Testis (tissue), 2 donors: ENCODE measurements at regions not wholly inside any gene's neighbourhood (a gene's known extent, or its start where the extent isn't known, plus 50 kb on each side); places are given as distances from the start of the nearest gene placed in this dataset.

ENCODE experiments used
- CTCF ChIP-seq, 3 experiments: fragments of 450-650 bp in 2 of 3; fragments of 200-600 bp in 1 of 3; sonication (generic) in 1 of 3; IDR thresholded peaks; one replicate each; pipeline ENCODE4 v1.5.1; 2016 to 2019; ENCODE audit warnings: antibody characterized with exemption in 3 of 3, mild to moderate bottlenecking in 2 of 3, moderate library complexity in 1 of 3
- POLR2A ChIP-seq: fragments of 450-650 bp; IDR thresholded peaks from one replicate; pipeline ENCODE4 v1.6.1; 2017; ENCODE audit warnings: antibody characterized with exemption, mild to moderate bottlenecking, moderate library complexity

- no peak for TF ChIP-seq CTCF (IDR thresholded peaks at IDR 0.05)
- TF ChIP-seq POLR2A: no peak
Observed at GRCh38 chr7:119748991-119749390, 524.0 kb upstream of the KCND2 start.
